ENCODE measurements at regions not wholly inside any gene's neighbourhood (a gene's known extent, or its start where the extent isn't known, plus 50 kb on each side); places are given as distances from the start of the nearest gene placed in this dataset.

- TF ChIP-seq CTCF (conservative IDR thresholded peaks at IDR 0.05; ENCODE audit: low read depth, low read length) (no peak), EZH2 (IDR thresholded peaks at IDR 0.05; ENCODE audit: low read length, unreplicated experiment) (no peak), EZH2phosphoT487 (IDR thresholded peaks at IDR 0.05; ENCODE audit: borderline replicate concordance, low read length) (no peak)
Observed at GRCh38 chr13:73321043-73321442, 262.2 kb downstream of the KLF5 start.

Measured in PC-3 (cell line).